Limb (tissue), 2 donors: ENCODE measurements at regions not wholly inside any gene's neighbourhood (a gene's known extent, or its start where the extent isn't known, plus 50 kb on each side); places are given as distances from the start of the nearest gene placed in this dataset.
A peak's percentile ranks its signal among the peaks of the same experiment; 100 is the strongest.
"Not testable (repeated sequence)": the region's sequence is repeated elsewhere in the genome, so short reads cannot be mapped to it uniquely, and the experiment has no call there.

Experiments
- DNase-seq, 2 donors: peaks; one replicate each; pipeline ENCODE4 v3.0.0-alpha.2; 2016; ENCODE audit errors: extremely low spot score in 2 of 2

GRCh38 chr2:878245-878930, 72.3 kb upstream of the SNTG2 start:
- DNase-seq, result peak in 1 of 2 donors; percentile 3

GRCh38 chr2:877747-878146, 72.9 kb upstream of the SNTG2 start:
- peak in 1 of 2 donors; percentile 9 for DNase-seq

- DNase-seq, result peak in 1 of 2 donors; percentile 12
Measured at GRCh38 chr2:875687-876615, 74.7 kb upstream of the SNTG2 start.

DNA sequence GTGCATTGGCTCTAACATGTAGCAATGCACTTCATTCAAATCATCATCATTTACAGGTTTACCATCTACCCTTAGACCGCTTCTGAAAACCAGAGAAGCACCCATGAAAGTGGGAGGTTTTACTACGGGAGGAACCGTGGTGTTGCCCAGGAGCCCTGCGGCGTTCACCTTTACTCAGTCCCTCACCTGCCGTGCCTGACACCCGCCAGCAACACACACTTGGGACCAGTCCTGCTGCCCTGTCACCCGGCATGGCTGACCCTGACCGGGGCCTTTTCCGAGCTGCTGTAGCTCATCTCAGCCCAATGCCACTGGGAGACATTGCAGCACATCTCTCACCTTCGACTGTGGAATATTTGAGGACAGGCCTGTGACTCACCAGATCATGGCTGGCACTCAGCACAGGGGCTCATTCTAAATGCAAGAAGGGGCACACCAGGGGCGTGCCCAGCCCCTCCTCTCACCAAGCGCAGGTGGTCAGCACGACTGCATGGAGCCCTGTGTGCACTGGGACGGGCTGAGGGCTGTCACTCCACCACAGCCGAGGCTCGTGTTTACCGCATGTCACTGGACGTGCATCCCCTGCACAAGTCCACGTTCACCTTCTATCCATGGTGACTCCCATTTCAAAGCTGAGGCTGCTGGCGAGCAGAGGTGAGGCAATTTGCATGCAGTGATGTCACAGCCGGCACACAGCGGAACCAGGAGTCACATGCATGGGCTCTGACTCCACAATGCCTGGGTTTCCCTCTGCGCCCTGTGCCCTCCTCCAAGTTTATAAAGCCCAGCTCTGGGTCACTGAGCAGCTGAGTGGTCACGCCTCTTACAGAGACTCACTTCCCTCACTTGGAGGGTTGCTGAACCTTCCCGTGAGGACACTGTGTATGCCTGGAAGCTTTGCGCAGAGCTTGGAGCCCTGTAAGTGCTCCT, 76.7 kb upstream of the SNTG2 start:
- DNase-seq, result peak in 1 of 2 donors; percentile 15

DNA sequence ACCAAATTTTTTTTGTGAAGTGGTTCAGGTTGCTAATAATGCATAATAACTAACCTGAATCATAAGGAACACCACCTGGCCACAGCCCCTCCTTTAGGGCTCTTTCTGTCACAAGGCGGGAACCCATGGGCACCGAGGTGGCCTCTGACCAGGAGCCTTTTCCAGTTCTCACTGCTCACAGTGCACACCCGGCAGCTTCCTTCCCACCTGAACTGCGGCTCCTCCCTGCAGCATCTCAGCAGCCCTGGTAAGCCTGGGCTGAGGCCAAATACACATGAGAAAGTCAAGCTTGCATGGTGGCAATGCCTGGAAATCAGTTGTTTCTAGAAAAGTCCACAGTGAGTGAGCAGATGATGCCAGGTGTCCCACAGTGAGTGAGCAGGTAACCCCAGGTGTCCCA, 77.6 kb upstream of the SNTG2 start:
- no peak for DNase-seq

GRCh38 chr2:871926-872680, 78.5 kb upstream of the SNTG2 start:
- DNase-seq, result no peak

GRCh38 chr2:871175-871727, 79.4 kb upstream of the SNTG2 start:
- DNase-seq, result no peak

- DNase-seq, result no peak
Measured at GRCh38 chr2:870426-870825, 80.2 kb upstream of the SNTG2 start.

DNA sequence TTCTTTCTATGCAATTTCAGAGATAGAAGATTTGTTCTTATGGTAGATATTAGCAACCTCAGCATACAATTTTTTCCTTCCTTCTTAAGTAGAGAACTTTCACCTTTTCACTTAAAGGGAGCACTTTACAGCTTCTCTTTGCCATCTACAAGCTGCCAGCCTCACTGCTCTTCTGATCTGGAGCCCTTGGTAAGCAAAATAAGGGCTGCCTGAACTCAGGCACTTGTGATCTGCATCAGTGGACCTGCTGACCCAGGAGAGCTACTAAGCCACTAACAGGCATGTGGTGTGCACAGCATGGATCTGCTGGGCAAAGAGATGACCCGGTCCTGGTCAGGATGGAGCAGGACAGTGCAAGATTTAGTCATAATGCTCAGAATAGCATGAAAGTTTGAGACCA, 80.8 kb upstream of the SNTG2 start:
- no peak for DNase-seq

DNA sequence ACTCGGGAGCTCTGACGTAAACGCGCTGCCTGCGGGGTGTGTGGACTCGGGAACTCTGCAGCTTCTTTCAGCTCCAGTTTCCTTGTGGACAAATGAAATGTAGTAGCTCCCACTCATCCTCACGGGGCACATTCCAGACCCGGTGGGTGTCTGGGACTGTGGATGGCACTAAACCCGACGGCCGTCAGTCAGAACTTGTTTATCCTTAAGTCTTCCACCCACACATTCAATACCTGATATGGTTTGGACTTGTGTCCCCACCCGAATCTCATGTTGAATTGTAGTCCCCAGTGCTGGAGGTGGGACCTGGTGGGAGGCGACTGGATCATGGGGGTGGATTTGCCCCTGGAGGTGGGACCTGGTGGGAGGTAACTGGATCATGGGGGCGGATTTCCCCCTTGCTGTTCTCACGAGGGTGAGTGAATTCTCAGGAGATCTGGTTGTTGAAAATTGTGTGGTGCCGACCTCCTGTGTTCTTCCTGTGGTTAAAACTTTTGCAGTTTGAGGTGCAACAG, 81.2 kb upstream of the SNTG2 start:
- DNase-seq, result no peak

DNA sequence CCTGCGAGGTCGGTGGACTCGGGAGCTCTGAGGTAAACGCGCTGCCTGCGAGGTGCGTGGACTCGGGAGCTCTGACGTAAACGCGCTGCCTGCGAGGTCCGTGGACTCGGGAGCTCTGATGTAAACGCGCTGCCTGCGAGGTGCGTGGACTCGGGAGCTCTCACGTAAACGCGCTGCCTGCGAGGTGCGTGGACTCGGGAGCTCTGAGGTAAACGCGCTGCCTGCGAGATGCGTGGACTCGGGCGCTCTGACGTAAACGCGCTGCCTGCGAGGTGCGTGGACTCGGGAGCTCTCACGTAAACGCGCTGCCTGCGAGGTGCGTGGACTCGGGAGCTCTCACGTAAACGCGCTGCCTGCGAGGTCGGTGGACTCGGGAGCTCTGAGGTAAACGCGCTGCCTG, 81.8 kb upstream of the SNTG2 start:
- DNase-seq, result not testable (repeated sequence)

DNA sequence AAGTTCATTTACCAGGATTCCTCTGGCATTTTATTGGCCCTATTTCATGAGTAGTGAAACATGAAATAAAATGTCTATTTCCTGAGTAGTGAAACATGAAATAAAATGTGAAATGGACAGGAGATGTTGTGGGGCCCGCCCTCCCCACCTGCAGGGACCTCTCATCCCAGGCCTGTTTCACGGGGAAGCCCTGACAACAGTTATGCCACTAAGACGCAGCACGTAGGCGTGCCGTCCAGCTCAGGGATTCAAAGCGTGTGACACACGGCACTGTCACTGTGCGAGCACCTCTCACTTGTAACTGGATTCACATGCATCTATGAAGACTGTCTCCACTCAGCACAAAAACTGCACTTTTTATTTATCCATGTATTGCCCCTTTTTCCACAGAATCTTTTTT, 83.4 kb upstream of the SNTG2 start:
- peak in 1 of 2 donors; percentile 25 for DNase-seq

DNA sequence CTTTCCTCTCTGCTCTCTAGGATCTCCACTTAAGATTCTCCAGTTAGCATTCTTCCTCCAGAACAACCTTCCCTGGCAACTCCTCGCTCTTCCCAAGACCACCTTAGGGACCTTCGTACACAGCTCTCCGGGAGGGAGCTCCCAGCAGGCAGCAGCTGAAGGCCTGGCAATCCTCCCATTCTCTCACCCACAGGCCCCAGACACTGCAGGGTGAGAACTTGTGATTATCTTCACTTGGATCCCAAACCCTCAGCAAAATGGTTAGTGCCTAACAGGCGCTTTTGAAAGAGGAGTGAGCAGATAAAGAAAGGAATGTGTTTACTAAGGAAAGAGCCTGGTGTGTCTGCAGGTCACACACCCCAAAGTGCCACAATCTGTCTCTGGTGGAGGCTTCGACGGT, 83.8 kb upstream of the SNTG2 start:
- DNase-seq, result no peak

GRCh38 chr2:866009-866680, 84.5 kb upstream of the SNTG2 start:
- no peak for DNase-seq

DNA sequence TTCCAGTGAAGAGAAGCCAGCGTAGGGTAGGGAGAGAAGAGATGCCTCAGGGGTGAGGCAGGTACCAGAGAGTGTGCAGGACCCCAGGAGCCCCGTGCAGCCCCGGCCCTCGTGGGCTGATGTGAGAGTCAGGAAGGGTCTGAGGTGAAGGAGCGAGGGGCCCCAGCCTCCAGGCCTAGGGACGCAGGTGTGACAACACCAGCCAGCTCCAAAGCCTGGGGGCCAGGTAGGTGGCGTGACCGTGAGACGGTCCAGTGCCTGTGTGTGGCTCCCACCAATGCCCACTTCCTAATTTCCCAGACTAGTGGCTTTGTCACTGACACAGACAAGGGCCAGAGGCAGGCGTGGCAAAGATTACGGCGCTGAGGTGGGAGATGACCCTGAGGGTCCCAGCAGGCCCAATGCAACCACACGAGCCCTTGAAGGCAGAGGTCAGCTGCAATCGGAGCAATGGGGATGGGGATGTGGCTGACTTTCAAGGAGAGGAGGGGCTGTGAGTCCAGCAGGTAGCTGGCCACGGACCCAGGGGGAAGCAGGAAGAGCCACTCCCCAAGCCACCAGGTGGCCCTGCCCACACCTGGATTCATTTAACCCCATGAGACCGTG, 86.0 kb upstream of the SNTG2 start:
- peak in 1 of 2 donors; percentile 11 for DNase-seq

GRCh38 chr2:863732-864450, 86.8 kb upstream of the SNTG2 start:
- peak in 1 of 2 donors; percentile 23 for DNase-seq

DNA sequence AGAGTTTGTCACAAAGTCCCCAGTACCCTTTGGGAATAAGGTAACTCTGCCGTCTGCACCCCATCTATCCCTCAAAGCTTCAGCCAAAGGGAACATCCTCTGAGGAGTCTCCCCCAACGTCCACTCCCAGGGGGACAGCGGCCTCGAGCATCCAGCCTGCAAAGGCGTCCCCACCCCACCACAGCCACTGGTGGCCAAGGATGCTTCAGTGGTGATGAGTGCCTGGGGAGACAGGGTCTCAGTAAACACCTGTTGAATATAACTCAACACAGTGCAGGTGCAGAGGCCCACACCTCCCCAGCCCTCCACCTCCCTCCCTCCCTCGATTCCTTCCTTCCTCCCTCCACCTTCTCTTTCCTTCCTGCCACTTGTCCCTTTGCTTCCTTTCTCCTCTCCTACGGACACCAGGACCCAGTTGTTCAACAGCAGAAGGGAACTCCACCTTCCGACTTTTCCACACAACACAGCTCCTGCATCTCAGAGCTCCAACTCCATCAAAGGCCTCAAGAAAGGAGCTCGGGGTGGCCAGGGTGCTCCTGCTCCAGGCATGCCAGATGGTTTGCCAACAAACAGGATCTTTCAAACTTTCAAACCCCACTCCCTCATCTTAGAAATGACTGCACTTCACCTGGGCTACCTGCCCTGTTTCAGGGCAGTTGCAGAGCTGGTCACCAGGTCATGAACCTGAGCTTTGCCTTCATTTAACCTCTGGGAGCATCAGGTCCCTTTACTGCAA, 87.8 kb upstream of the SNTG2 start:
- DNase-seq, result no peak

GRCh38 chr2:862355-862687, 88.3 kb upstream of the SNTG2 start:
- no peak for DNase-seq
